NCI-H1436 treated with DMSO at 0.1 percent for 48 hours (cell line): ENCODE measurements at regions not wholly inside any gene's neighbourhood (a gene's known extent, or its start where the extent isn't known, plus 50 kb on each side); places are given as distances from the start of the nearest gene placed in this dataset.

ENCODE experiments used
- DNase-seq: peaks from one replicate; lab custom pipeline; 2025; lab: John Stamatoyannopoulos, UW

GRCh38 chr2:23323917-23324680, 60.9 kb upstream of the KLHL29 start:
- DNase-seq, result no peak

DNA sequence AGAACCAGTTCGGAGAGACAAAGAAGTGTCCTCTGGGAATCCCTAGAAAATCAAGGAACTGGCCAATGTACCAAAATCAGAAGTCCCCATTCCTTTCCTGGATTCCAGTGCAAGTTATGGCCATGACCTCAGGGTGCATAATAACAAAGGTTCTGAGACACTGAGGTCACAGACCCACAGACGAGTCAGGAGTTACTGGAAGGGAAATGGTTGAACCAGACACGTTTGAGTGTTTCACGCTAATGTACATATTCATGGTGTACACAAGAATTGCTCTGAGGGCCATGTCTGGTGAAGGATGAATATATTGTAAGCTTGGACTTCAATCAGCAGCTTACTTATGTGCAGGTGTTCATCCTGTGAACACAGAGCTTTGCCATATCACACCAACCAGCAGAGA, 58.6 kb upstream of the KLHL29 start:
- DNase-seq, result no peak

DNA sequence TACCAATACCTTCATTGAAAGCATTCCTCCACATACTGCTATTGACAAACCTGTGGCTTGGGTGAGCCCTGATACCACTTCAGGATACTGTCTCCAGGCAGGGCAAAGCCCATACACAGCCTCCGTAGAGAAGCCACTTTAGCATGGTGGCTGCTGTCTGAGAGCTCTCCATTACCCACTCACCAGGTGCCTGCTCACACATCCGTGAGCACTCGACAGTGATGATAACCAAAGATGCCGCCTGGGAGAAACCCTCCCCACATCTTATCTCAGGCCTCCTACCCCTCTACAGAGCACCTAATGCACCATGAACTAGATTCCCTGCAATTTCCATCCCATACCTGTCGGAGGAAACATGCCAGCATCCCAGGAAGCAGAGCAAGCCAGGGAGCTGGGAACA, 57.6 kb upstream of the KLHL29 start:
- no peak for DNase-seq

- DNase-seq, result no peak
Observed at GRCh38 chr2:23327887-23328286, 57.1 kb upstream of the KLHL29 start.

GRCh38 chr2:23330214-23330613, 54.8 kb upstream of the KLHL29 start:
- DNase-seq, result no peak
